Trophoblast cell (in vitro differentiated cells and primary cell): ENCODE measurements at regions not wholly inside any gene's neighbourhood (a gene's known extent, or its start where the extent isn't known, plus 50 kb on each side); places are given as distances from the start of the nearest gene placed in this dataset.

Experiments
- DNase-seq, 2 donors: peaks; one replicate each; pipeline ENCODE4 v3.0.0-alpha.2; 2016
- H2AFZ ChIP-seq: 2 replicates; pipeline ENCODE4 v1.6.1; 2013; ENCODE audit warnings: low read length, moderate library complexity, mild to moderate bottlenecking; ENCODE audit not compliant: insufficient read depth, poor library complexity
- H2AK5ac ChIP-seq: 2 replicates; pipeline ENCODE4 v1.6.1; 2013; ENCODE audit warnings: mild to moderate bottlenecking, low read length
- H2BK120ac ChIP-seq: 2 replicates; pipeline ENCODE4 v1.6.1; 2013; ENCODE audit warnings: low read length, mild to moderate bottlenecking, moderate library complexity; ENCODE audit not compliant: insufficient read depth, poor library complexity
- H2BK12ac ChIP-seq: 2 replicates; pipeline ENCODE4 v1.6.1; 2013; ENCODE audit warnings: mild to moderate bottlenecking, low read length, moderate library complexity
- H2BK5ac ChIP-seq: 2 replicates; pipeline ENCODE4 v1.6.1; 2013; ENCODE audit warnings: low read length, low read depth, moderate library complexity, mild to moderate bottlenecking; ENCODE audit not compliant: poor library complexity
- H3K14ac ChIP-seq: 2 replicates; pipeline ENCODE4 v1.6.1; 2013; ENCODE audit warnings: mild to moderate bottlenecking, low read length
- H3K18ac ChIP-seq: 2 replicates; pipeline ENCODE4 v1.6.1; 2013; ENCODE audit warnings: mild to moderate bottlenecking, low read length
- H3K23ac ChIP-seq: 2 replicates; pipeline ENCODE4 v1.6.1; 2013; ENCODE audit warnings: low read length
- H3K27ac ChIP-seq: 2 replicates; pipeline ENCODE4 v1.5.1; 2013; ENCODE audit warnings: low read depth, mild to moderate bottlenecking, inconsistent platforms, low read length, moderate library complexity
- H3K27me3 ChIP-seq: 2 replicates; pipeline ENCODE4 v1.6.1; 2013; ENCODE audit warnings: inconsistent platforms, mild to moderate bottlenecking, low read length, moderate library complexity; ENCODE audit not compliant: insufficient read depth
- H3K36me3 ChIP-seq, 2 experiments: 1 replicate in 1 of 2; 2 replicates in 1 of 2; pipeline ENCODE4 v1.6.1; 2013; ENCODE audit warnings: low read length in 2 of 2, mild to moderate bottlenecking in 2 of 2, moderate library complexity in 1 of 2; ENCODE audit not compliant: insufficient read depth in 2 of 2, control insufficient read depth in 1 of 2
- H3K4ac ChIP-seq: 2 replicates; pipeline ENCODE4 v1.6.1; 2013; ENCODE audit warnings: low read depth, mild to moderate bottlenecking, low read length, moderate library complexity
- H3K4me1 ChIP-seq, 2 experiments: 1 replicate in 1 of 2; 2 replicates in 1 of 2; pipeline ENCODE4 v1.6.1; 2013; ENCODE audit warnings: low read length in 2 of 2, mild to moderate bottlenecking in 2 of 2, moderate library complexity in 1 of 2; ENCODE audit not compliant: insufficient read depth in 2 of 2, control insufficient read depth in 1 of 2
- H3K4me2 ChIP-seq: 2 replicates; pipeline ENCODE4 v1.6.1; 2013; ENCODE audit warnings: inconsistent platforms, mild to moderate bottlenecking, low read length, moderate library complexity
- H3K4me3 ChIP-seq: 2 replicates; pipeline ENCODE4 v1.5.1; 2013; ENCODE audit warnings: mild to moderate bottlenecking, low read depth, low read length, inconsistent platforms
- H3K79me1 ChIP-seq: one replicate; pipeline ENCODE4 v1.6.1; 2013; ENCODE audit warnings: low read length
- H3K79me2 ChIP-seq: 2 replicates; pipeline ENCODE4 v1.6.1; 2013; ENCODE audit warnings: low read length, mild to moderate bottlenecking; ENCODE audit not compliant: control insufficient read depth, insufficient read depth, poor library complexity
- H3K9ac ChIP-seq: 2 replicates; pipeline ENCODE4 v1.6.1; 2013; ENCODE audit warnings: mild to moderate bottlenecking, low read length
- H3K9me3 ChIP-seq: 2 replicates; pipeline ENCODE4 v1.6.1; 2013; ENCODE audit warnings: low read depth, mild to moderate bottlenecking, control low read depth, inconsistent platforms, low read length; ENCODE audit not compliant: insufficient read depth
- H4K12ac ChIP-seq: 2 replicates; pipeline ENCODE4 v1.6.1; 2013; ENCODE audit warnings: low read depth, mild to moderate bottlenecking, low read length, moderate library complexity
- H4K8ac ChIP-seq: 2 replicates; pipeline ENCODE4 v1.6.1; 2013; ENCODE audit warnings: low read depth, mild to moderate bottlenecking, low read length, moderate library complexity
- H4K91ac ChIP-seq: one replicate; pipeline ENCODE4 v1.6.1; 2013; ENCODE audit warnings: low read depth, mild to moderate bottlenecking, low read length, moderate library complexity
- WGBS: extraction: QIAGEN DNeasy Blood & Tissue Kit; methylation state at CpG from one replicate; pipeline ENCODE4 v1.1.7; 2013; ENCODE audit warnings: missing lambda C conversion rate; ENCODE audit not compliant: insufficient read length, insufficient coverage; ENCODE audit errors: extremely low coverage; 5-methylcytosine and 5-hydroxymethylcytosine counted together

DNA sequence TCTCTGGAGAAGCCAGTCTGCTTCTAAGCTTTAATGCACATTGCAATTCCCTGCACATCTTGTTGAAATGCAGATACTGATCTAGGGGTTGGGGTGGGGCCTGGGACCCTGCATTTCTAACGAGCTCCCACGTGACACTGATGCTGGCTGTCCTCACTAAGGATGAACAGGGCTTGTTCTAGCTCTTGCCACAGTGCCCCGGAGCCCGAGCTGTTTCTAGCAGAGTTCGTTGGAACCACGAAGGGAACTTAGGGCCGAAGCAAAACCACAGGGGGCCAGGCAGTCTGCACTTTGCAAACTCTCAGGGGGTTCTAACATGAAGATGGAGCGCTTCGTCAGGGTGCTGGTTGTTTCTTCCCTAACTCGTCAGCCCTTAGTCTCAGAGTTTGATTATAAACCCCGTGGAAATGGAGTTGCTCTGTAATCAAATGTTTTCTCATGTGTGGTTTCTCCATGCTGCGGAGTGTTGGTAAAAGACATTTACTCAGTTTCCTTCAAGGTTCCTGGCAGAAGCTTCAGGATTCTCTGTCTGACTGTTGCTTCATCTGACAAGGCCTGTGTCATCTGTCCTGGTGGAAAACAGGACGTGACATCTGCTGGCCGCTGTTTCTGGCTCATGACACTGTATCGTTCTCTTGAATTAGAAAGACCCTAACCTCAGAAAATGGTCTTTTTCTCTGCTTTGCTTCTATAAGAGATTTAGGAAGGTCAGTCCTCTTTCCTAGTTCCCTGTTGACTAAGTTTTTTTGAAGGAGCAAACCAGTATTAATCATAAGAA is 221.5 kb downstream of the TEX29 start:
- Histone ChIP-seq H2BK5ac (no peak overlapping the region), H3K79me1 (no peaks in the 10 kb centered on the region), H3K9me3 (peaks cover 4% of the 10 kb centered on the region), H2BK120ac (no peak overlapping the region), H3K4me1 (no peaks in the 10 kb centered on the region), H3K27ac (no peak overlapping the region), H3K14ac (no peak overlapping the region), H2AFZ (no peak overlapping the region), H3K4me3 (no peak overlapping the region), H3K9ac (no peak overlapping the region), H4K8ac (no peak overlapping the region), H3K4ac (no peak overlapping the region), H3K79me2 (no peaks in the 10 kb centered on the region), H3K4me2 (no peak overlapping the region), H4K12ac (no peak overlapping the region), H3K18ac (no peak overlapping the region), H2BK12ac (no peak overlapping the region), H4K91ac (no peak overlapping the region), H3K36me3 (no peaks in the 10 kb centered on the region), H3K27me3 (no peaks in the 10 kb centered on the region), H2AK5ac (no peak overlapping the region), H3K23ac (no peak overlapping the region)
- no CpG with 5 or more reads among the region's 15 CpGs for WGBS
- DNase-seq: no peak

DNA sequence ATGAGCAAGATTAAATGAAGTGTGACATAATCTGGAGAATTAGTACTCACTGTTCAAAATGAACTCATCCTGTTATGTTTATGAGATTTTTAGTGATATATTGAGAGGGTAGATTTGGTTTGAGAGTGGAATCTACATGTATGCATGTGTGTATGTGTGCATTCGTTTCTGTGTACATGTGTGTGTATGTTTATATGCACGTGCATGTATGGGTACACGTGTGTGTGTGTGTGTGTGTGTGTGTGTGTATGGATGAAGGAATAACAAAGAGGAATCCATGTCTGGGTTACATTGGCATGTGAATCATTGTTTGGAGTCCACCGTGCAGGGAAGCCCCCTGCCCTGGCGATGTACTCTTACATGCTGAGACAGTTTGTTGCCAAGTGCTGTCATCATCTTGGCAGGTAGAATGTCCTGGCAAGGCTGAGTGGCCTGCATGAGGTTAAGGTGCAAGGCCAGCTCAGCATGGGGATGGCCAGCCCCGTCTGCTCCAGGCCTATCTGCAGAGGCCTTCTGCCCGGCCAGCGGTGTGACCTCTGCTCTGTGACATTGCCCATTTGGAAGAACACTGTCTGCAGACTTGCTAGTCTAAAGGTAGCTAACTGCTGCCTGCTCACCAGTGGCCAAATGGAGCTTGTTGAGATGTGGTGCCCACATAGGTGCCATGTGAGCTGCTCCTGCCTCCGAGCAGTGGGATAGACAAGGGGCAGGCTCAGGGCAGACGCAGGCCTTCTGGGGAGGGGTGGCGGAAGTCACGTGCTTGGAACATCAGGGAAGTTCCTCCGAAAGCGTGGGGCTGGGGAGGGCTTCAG is 222.3 kb downstream of the TEX29 start:
- peaks cover 4% of the 10 kb centered on the region for H3K9me3 ChIP-seq
- no CpG with 5 or more reads among the region's 14 CpGs for WGBS
- no peak overlapping the region for H3K18ac ChIP-seq
- no peak overlapping the region for H2BK12ac ChIP-seq
- H4K12ac ChIP-seq: no peak overlapping the region
- no peaks in the 10 kb centered on the region for H3K79me2 ChIP-seq
- H2BK120ac ChIP-seq: no peak overlapping the region
- H3K4me3 ChIP-seq: no peak overlapping the region
- H3K27me3 ChIP-seq: no peaks in the 10 kb centered on the region
- H3K27ac ChIP-seq: no peak overlapping the region
- H3K4me2 ChIP-seq: no peak overlapping the region
- H3K4ac ChIP-seq: no peak overlapping the region
- no peak overlapping the region for H3K14ac ChIP-seq
- H3K4me1 ChIP-seq: no peaks in the 10 kb centered on the region
- DNase-seq: no peak
- no peak overlapping the region for H4K91ac ChIP-seq
- H3K79me1 ChIP-seq: no peaks in the 10 kb centered on the region
- H2AFZ ChIP-seq: no peak overlapping the region
- no peaks in the 10 kb centered on the region for H3K36me3 ChIP-seq
- H3K9ac ChIP-seq: no peak overlapping the region
- no peak overlapping the region for H2AK5ac ChIP-seq
- no peak overlapping the region for H3K23ac ChIP-seq
- H2BK5ac ChIP-seq: no peak overlapping the region
- H4K8ac ChIP-seq: no peak overlapping the region

DNA sequence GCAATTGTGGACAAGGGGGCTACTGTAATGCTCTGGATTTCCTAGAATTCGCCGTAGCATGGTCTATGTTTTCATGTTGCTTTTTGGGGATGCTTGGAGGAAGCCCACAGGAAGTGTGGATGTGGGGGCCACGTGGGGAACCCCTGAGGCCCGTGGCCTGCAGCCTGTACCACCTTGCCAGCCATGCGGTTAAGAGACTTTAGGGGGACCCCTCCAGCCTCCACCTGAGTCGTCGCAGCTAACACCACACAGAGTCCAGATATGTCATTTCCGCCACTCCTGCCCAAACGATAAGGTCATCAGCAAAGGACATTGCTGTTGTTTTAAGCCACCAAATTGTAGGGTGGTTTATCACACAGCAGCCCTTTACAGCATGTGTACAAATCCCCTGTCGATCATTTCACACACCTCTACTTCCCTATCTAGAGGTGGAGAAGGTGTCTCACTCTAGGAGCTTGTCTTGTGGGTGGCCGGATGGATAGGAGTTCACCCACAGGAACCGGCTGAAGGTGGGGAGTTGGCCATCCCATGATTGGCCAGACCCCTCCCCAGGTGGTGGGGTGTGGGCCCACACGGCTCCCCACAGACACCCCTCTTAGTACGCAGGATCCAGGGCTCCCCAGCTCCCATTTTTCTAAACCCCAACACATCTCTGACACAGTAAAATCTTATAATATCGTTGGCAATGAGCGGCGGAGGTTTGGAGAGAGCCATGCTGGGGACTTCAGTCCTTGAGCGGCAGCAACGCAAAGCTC is 226.7 kb downstream of the TEX29 start:
- no peak overlapping the region for H3K4me2 ChIP-seq
- no peaks in the 10 kb centered on the region for H3K79me2 ChIP-seq
- no peaks in the 10 kb centered on the region for H3K36me3 ChIP-seq
- no peak overlapping the region for H3K23ac ChIP-seq
- H3K4me1 ChIP-seq: no peaks in the 10 kb centered on the region
- no CpG with 5 or more reads among the region's 19 CpGs for WGBS
- H2BK12ac ChIP-seq: no peak overlapping the region
- H3K4me3 ChIP-seq: no peak overlapping the region
- H2BK5ac ChIP-seq: no peak overlapping the region
- H4K91ac ChIP-seq: no peak overlapping the region
- no peak overlapping the region for H3K27ac ChIP-seq
- no peaks in the 10 kb centered on the region for H3K79me1 ChIP-seq
- H2AFZ ChIP-seq: no peak overlapping the region
- no peak overlapping the region for H3K14ac ChIP-seq
- no peak overlapping the region for H3K9ac ChIP-seq
- DNase-seq: no peak
- no peak overlapping the region for H4K8ac ChIP-seq
- no peak overlapping the region for H3K4ac ChIP-seq
- H4K12ac ChIP-seq: no peak overlapping the region
- no peaks in the 10 kb centered on the region for H3K27me3 ChIP-seq
- peaks cover 4% of the 10 kb centered on the region for H3K9me3 ChIP-seq
- H3K18ac ChIP-seq: no peak overlapping the region
- H2BK120ac ChIP-seq: no peak overlapping the region
- no peak overlapping the region for H2AK5ac ChIP-seq

DNA sequence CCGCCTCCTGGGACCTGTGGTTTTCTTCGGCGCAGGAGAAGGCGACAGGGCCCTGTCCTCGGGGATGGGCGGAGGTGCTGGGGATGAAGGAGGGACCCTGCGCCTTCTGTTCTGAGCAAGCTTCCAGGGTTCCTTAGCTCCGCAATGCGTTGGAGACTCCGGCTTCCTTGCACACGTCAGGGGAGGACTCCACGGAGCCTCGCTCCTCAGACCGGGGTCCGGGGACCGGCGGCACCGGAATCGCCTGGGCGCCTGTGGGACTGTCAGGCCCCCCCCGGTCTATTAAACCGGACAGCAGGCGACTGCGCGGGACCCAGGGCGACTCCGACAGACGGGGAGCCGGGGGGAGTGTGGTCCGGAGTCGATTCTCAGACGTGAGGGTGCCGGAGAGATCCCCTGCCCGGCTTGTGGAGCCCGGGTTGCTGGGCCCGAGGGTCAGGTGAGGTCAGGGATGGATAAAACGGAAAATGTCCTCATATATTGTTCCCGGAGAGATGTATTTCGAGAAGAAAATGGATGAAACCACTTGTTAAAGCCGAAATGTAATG is 227.4 kb downstream of the TEX29 start:
- H2BK120ac ChIP-seq: no peak overlapping the region
- no peak overlapping the region for H4K12ac ChIP-seq
- H3K9me3 ChIP-seq: peaks cover 4% of the 10 kb centered on the region
- no peak overlapping the region for H3K14ac ChIP-seq
- H3K18ac ChIP-seq: no peak overlapping the region
- DNase-seq: no peak
- H3K4ac ChIP-seq: no peak overlapping the region
- H3K9ac ChIP-seq: no peak overlapping the region
- H2BK12ac ChIP-seq: no peak overlapping the region
- H3K4me2 ChIP-seq: no peak overlapping the region
- no peak overlapping the region for H2BK5ac ChIP-seq
- no peak overlapping the region for H3K27ac ChIP-seq
- no peaks in the 10 kb centered on the region for H3K36me3 ChIP-seq
- no peak overlapping the region for H2AK5ac ChIP-seq
- no peak overlapping the region for H3K23ac ChIP-seq
- no peaks in the 10 kb centered on the region for H3K79me1 ChIP-seq
- H3K27me3 ChIP-seq: no peaks in the 10 kb centered on the region
- WGBS: no CpG with 5 or more reads among the region's 40 CpGs
- no peaks in the 10 kb centered on the region for H3K4me1 ChIP-seq
- H2AFZ ChIP-seq: no peak overlapping the region
- H4K91ac ChIP-seq: no peak overlapping the region
- no peak overlapping the region for H3K4me3 ChIP-seq
- H4K8ac ChIP-seq: no peak overlapping the region
- no peaks in the 10 kb centered on the region for H3K79me2 ChIP-seq
